Testis (tissue), 2 donors: ENCODE measurements at regions not wholly inside any gene's neighbourhood (a gene's known extent, or its start where the extent isn't known, plus 50 kb on each side); places are given as distances from the start of the nearest gene placed in this dataset.

Experiments
- DNase-seq: peaks from one replicate; pipeline ENCODE4 v3.0.0-alpha.2; 2019
- H3K27ac ChIP-seq, 2 donors: fragments of 200-600 bp; sonication (generic); one replicate each; pipeline ENCODE4 v1.5.1; 2019
- H3K27me3 ChIP-seq: fragments of 200-600 bp; sonication (generic); one replicate; pipeline ENCODE4 v1.5.1; 2019
- H3K36me3 ChIP-seq: fragments of 200-600 bp; sonication (generic); one replicate; pipeline ENCODE4 v1.5.1; 2017; ENCODE audit warnings: low read depth; ENCODE audit errors: missing control alignments
- H3K4me1 ChIP-seq: fragments of 200-600 bp; sonication (generic); one replicate; pipeline ENCODE4 v1.5.1; 2019
- H3K4me3 ChIP-seq, 2 donors: fragments of 200-600 bp; sonication (generic); one replicate each; pipeline ENCODE4 v1.5.1; 2017 to 2019
- H3K9me3 ChIP-seq: fragments of 200-600 bp; sonication (generic); one replicate; pipeline ENCODE4 v1.5.1; 2017
- POLR2A ChIP-seq: fragments of 450-650 bp; IDR thresholded peaks from one replicate; pipeline ENCODE4 v1.6.1; 2017; ENCODE audit warnings: antibody characterized with exemption, mild to moderate bottlenecking, moderate library complexity
- WGBS, 2 donors: methylation state at CpG; one replicate each; pipeline ENCODE4 v1.1.5; 2018; 5-methylcytosine and 5-hydroxymethylcytosine counted together
- intact Hi-C: fragments of 100-400 bp; cut with DNase I; formaldehyde crosslinking; loops from one replicate; pipeline ENCODE4 v1.15.1; 2023; ENCODE audit warnings: low total_unique reads
- TF ChIP-seq, protein P1 (sequence below), 3 experiments: fragments of 450-650 bp in 2 of 3; fragments of 200-600 bp in 1 of 3; sonication (generic) in 1 of 3; IDR thresholded peaks; one replicate each; pipeline ENCODE4 v1.5.1; 2016 to 2019; ENCODE audit warnings: antibody characterized with exemption in 3 of 3, mild to moderate bottlenecking in 2 of 3, moderate library complexity in 1 of 3

GRCh38 chr5:89421035-89421434, 538.1 kb upstream of the MEF2C start:
- Histone ChIP-seq H3K27ac (no peak overlapping the region), H3K9me3 (no peaks in the 10 kb centered on the region), H3K4me1 (no peaks in the 10 kb centered on the region), H3K27me3 (no peaks in the 10 kb centered on the region), H3K36me3 (no peaks in the 10 kb centered on the region), H3K4me3 (no peak overlapping the region)
- intact Hi-C loops = no loop called here
- 58 to 65% methylated on average over 1 of the region's 1 CpG for whole genome bisulfite sequencing, 2 donors
- TF ChIP-seq, protein P1, sequence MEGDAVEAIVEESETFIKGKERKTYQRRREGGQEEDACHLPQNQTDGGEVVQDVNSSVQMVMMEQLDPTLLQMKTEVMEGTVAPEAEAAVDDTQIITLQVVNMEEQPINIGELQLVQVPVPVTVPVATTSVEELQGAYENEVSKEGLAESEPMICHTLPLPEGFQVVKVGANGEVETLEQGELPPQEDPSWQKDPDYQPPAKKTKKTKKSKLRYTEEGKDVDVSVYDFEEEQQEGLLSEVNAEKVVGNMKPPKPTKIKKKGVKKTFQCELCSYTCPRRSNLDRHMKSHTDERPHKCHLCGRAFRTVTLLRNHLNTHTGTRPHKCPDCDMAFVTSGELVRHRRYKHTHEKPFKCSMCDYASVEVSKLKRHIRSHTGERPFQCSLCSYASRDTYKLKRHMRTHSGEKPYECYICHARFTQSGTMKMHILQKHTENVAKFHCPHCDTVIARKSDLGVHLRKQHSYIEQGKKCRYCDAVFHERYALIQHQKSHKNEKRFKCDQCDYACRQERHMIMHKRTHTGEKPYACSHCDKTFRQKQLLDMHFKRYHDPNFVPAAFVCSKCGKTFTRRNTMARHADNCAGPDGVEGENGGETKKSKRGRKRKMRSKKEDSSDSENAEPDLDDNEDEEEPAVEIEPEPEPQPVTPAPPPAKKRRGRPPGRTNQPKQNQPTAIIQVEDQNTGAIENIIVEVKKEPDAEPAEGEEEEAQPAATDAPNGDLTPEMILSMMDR (IDR thresholded peaks at IDR 0.05) = no peak
- TF ChIP-seq POLR2A = no peak
- no peak for DNase-seq

DNA sequence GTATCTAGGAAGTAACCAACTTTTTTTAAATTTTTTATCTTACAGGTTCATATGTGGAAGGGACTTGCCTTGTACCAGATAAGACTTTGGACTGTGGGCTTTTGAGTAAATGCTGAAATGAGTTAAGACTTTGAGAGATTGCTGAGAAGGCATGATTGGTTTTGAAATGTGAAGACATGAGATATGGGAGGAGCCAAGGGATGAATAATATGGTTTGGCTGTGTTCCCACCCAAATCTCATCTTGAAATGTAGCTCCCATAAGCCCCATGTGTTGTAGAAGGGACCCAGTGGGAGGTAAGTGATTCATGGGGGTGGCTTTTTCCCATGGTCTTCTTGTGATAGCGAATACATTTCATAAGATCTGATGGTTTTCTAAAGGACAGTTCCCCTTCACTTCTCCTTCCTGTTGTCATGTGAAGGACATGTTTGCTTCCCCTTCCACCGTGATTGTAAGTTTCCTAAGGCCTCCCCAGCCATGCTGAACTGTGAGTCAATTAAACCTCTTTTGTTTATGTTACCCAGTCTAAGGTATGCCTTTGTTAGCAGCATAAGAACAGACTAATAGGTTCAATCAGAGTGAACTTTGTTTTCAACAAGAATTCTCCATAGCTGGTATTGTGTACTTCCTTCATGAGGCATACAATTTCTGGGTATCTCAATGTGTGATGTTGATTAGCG, 535.6 kb upstream of the MEF2C start:
- no peaks in the 10 kb centered on the region for H3K36me3 ChIP-seq
- no peak for DNase-seq
- H3K27ac ChIP-seq = no peak overlapping the region
- 80% methylated on average over 3 of the region's 3 CpGs for WGBS, 2 donors
- H3K4me3 ChIP-seq = no peak overlapping the region
- TF ChIP-seq, protein P1 (IDR thresholded peaks at IDR 0.05) = no peak
- no peak for TF ChIP-seq POLR2A
- H3K27me3 ChIP-seq = no peaks in the 10 kb centered on the region
- intact Hi-C loops = no loop called here
- H3K4me1 ChIP-seq = no peaks in the 10 kb centered on the region
- H3K9me3 ChIP-seq = no peaks in the 10 kb centered on the region

DNA sequence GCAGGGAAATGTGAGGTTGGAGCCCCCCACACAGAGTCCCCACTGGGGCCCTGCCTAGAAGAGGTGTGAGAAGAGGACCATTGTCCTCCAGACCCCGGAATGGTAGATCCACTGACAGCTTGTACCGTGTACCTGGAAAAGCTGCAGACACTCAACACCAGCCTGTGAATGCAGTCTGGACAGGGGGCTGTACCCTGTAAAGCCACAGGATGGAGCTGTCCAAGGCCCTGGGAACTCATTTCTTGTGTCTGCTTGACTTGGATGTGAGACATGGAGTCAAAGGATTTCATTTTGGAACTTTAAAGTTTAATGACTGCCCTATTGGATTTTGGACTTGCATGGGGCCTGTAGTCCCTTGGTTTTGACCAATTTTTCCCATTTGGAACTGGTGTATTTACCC, 535.0 kb upstream of the MEF2C start:
- Histone ChIP-seq H3K27me3 (no peaks in the 10 kb centered on the region), H3K36me3 (no peaks in the 10 kb centered on the region), H3K4me1 (no peaks in the 10 kb centered on the region), H3K4me3 (no peak overlapping the region), H3K27ac (no peak overlapping the region), H3K9me3 (no peaks in the 10 kb centered on the region)
- intact Hi-C loops = no loop called here
- DNase-seq = no peak
- 82 to 100% methylated on average over 2 of the region's 2 CpGs for WGBS, 2 donors
- no peak for TF ChIP-seq POLR2A
- TF ChIP-seq, protein P1 (IDR thresholded peaks at IDR 0.05) = no peak

- H3K36me3 ChIP-seq = no peaks in the 10 kb centered on the region
- intact Hi-C loops = no loop called here
- H3K27me3 ChIP-seq = no peaks in the 10 kb centered on the region
- H3K4me1 ChIP-seq = no peaks in the 10 kb centered on the region
- WGBS, 2 donors = 87 to 93% methylated on average over 3 of the region's 3 CpGs
- no peak for TF ChIP-seq POLR2A
- TF ChIP-seq, protein P1 (IDR thresholded peaks at IDR 0.05) = no peak
- DNase-seq = no peak
- H3K27ac ChIP-seq = no peak overlapping the region
- H3K4me3 ChIP-seq = no peak overlapping the region
- H3K9me3 ChIP-seq = no peaks in the 10 kb centered on the region
These were observed 534.5 kb upstream of the MEF2C start for GRCh38 chr5:89417515-89417914.

GRCh38 chr5:89411891-89412290, 528.9 kb upstream of the MEF2C start:
- no peaks in the 10 kb centered on the region for H3K27me3 ChIP-seq

More at GRCh38 chr5:89411891-89412290, 528.9 kb upstream of the MEF2C start:
- Histone ChIP-seq H3K36me3 (no peaks in the 10 kb centered on the region), H3K4me3 (no peak overlapping the region), H3K9me3 (no peaks in the 10 kb centered on the region), H3K27ac (no peak overlapping the region), H3K4me1 (no peaks in the 10 kb centered on the region)
- TF ChIP-seq POLR2A = no peak
- TF ChIP-seq, protein P1 (IDR thresholded peaks at IDR 0.05) = no peak
- intact Hi-C loops = no loop called here
- no peak for DNase-seq
- WGBS, 2 donors = 56 to 59% methylated on average over 2 of the region's 2 CpGs
